GM18868 (cell line): ENCODE measurements at regions not wholly inside any gene's neighbourhood (a gene's known extent, or its start where the extent isn't known, plus 50 kb on each side); places are given as distances from the start of the nearest gene placed in this dataset.
"Not testable (repeated sequence)": the region's sequence is repeated elsewhere in the genome, so short reads cannot be mapped to it uniquely, and the experiment has no call there.

Source experiments
- ATAC-seq: cut with Tn5 transposase; IDR thresholded peaks from one replicate; pipeline ENCODE4 v1.9.1; 2021; ENCODE audit warnings: mild to moderate bottlenecking, moderate library complexity; ENCODE audit not compliant: unreplicated experiment

- no peak for ATAC-seq
These were observed 236.7 kb upstream of the PROX1 start for GRCh38 chr1:213751064-213751397.

GRCh38 chr1:213759359-213760181 is 228.2 kb upstream of the PROX1 start:
- no peak for ATAC-seq

GRCh38 chr1:213761845-213762407 is 225.8 kb upstream of the PROX1 start:
- no peak for ATAC-seq

- no peak for ATAC-seq
These were observed 220.1 kb upstream of the PROX1 start for GRCh38 chr1:213767683-213768082.

GRCh38 chr1:213772128-213773063 is 215.4 kb upstream of the PROX1 start:
- no peak for ATAC-seq

- ATAC-seq = no peak
These were observed 213.8 kb upstream of the PROX1 start for GRCh38 chr1:213773975-213774374.

- no peak for ATAC-seq
These were observed 210.8 kb upstream of the PROX1 start for GRCh38 chr1:213776969-213777368.

- no peak for ATAC-seq
These were observed 208.5 kb upstream of the PROX1 start for GRCh38 chr1:213779228-213779627.

- ATAC-seq = no peak
These were observed 204.7 kb upstream of the PROX1 start for GRCh38 chr1:213782941-213783672.

- ATAC-seq = no peak
These were observed 203.9 kb upstream of the PROX1 start for GRCh38 chr1:213783893-213784292.

- ATAC-seq = no peak
These were observed 201.1 kb upstream of the PROX1 start for GRCh38 chr1:213786683-213787082.

GRCh38 chr1:213790565-213790964 is 197.2 kb upstream of the PROX1 start:
- no peak for ATAC-seq

- ATAC-seq = no peak
These were observed 194.2 kb upstream of the PROX1 start for GRCh38 chr1:213793482-213794067.

GRCh38 chr1:213796525-213796924 is 191.2 kb upstream of the PROX1 start:
- no peak for ATAC-seq

- ATAC-seq = not testable (repeated sequence)
These were observed 179.5 kb upstream of the PROX1 start for GRCh38 chr1:213808288-213808687.

GRCh38 chr1:213817156-213817555 is 170.6 kb upstream of the PROX1 start:
- no peak for ATAC-seq

GRCh38 chr1:213820362-213821149 is 167.2 kb upstream of the PROX1 start:
- no peak for ATAC-seq

GRCh38 chr1:213821175-213821942 is 166.4 kb upstream of the PROX1 start:
- no peak for ATAC-seq

- no peak for ATAC-seq
These were observed 165.8 kb upstream of the PROX1 start for GRCh38 chr1:213821943-213822334.
